ENCODE measurements at regions not wholly inside any gene's neighbourhood (a gene's known extent, or its start where the extent isn't known, plus 50 kb on each side); places are given as distances from the start of the nearest gene placed in this dataset.

DNA sequence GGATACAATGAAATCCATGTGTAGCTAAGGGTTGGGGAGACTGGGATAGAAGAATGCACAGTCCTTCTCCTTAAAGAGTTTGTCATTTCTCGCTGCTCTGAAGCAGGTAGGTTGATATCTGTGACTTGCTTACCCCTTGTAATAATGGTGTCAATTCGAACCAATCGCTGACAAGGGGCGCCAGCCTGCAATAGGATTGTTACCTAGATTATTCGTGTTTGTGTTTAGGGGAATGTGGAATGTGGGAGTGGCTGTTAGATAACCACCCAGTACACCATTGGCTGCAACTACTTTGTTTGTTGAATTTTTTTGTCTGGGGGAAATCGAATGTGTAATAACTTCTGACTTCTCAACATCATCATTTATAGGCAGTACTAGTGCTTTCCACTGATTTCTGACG, 141.6 kb downstream of the LARP7 start:
- DNase-seq: no peak
- no peaks in the 10 kb centered on the region for H3K27me3 ChIP-seq
- no peaks in the 10 kb centered on the region for H3K36me3 ChIP-seq
- no peak overlapping the region for H3K4me3 ChIP-seq (ENCODE audit: low read depth, low read length)
- TF ChIP-seq, protein P1, sequence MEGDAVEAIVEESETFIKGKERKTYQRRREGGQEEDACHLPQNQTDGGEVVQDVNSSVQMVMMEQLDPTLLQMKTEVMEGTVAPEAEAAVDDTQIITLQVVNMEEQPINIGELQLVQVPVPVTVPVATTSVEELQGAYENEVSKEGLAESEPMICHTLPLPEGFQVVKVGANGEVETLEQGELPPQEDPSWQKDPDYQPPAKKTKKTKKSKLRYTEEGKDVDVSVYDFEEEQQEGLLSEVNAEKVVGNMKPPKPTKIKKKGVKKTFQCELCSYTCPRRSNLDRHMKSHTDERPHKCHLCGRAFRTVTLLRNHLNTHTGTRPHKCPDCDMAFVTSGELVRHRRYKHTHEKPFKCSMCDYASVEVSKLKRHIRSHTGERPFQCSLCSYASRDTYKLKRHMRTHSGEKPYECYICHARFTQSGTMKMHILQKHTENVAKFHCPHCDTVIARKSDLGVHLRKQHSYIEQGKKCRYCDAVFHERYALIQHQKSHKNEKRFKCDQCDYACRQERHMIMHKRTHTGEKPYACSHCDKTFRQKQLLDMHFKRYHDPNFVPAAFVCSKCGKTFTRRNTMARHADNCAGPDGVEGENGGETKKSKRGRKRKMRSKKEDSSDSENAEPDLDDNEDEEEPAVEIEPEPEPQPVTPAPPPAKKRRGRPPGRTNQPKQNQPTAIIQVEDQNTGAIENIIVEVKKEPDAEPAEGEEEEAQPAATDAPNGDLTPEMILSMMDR (IDR thresholded peaks at IDR 0.05; ENCODE audit: low read depth, low read length): no peak
- H3K9me3 ChIP-seq: no peaks in the 10 kb centered on the region
- no peaks in the 10 kb centered on the region for H3K4me1 ChIP-seq

DNA sequence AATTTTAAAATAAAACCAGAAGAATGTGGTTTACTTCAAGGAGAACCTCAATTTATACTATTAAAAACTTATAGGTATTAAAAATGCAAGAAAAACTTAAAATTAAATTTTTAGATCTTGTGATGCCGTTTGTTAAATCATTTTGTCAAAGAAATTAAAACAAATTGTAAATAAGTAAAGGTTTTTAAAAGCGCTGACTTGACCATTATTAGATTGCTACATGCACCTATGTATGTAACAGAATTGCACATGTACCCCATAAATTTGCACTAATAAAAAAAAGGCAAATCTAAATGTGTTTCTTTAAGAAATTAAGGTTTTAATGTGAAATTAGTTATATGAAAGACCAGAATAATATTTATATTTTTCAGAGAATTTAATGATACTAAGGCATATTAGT, 156.1 kb downstream of the LARP7 start:
- no peak overlapping the region for H3K4me3 ChIP-seq (ENCODE audit: low read depth, low read length)
- no peaks in the 10 kb centered on the region for H3K27me3 ChIP-seq
- no peaks in the 10 kb centered on the region for H3K4me1 ChIP-seq
- no peaks in the 10 kb centered on the region for H3K36me3 ChIP-seq
- TF ChIP-seq, protein P1 (IDR thresholded peaks at IDR 0.05; ENCODE audit: low read depth, low read length): no peak
- H3K9me3 ChIP-seq: no peaks in the 10 kb centered on the region
- no peak for DNase-seq

DNA sequence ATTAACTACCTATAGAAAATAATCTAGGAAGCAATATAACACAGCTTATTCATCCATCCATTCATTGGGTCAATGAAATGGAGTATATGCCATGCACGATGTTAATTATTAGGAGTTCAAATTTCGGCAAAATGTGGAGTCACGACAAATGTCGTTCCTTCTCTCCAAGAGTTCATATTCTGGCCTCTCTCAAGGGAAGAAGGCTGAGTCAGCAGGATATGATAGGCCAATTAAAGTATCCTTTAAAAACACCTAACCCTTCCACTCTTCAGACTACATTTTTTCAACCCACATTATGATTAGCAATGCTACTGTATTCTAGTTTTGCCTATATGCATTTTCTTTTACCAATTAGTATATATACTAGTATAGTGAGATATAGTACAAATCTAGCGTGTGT, 163.1 kb downstream of the LARP7 start:
- Histone ChIP-seq H3K9me3 (no peaks in the 10 kb centered on the region), H3K27me3 (no peaks in the 10 kb centered on the region), H3K36me3 (no peaks in the 10 kb centered on the region), H3K4me3 (ENCODE audit: low read depth, low read length) (no peak overlapping the region), H3K4me1 (peaks cover 10% of the 10 kb centered on the region)
- TF ChIP-seq, protein P1 (IDR thresholded peaks at IDR 0.05; ENCODE audit: low read depth, low read length): no peak
- no peak for DNase-seq

DNA sequence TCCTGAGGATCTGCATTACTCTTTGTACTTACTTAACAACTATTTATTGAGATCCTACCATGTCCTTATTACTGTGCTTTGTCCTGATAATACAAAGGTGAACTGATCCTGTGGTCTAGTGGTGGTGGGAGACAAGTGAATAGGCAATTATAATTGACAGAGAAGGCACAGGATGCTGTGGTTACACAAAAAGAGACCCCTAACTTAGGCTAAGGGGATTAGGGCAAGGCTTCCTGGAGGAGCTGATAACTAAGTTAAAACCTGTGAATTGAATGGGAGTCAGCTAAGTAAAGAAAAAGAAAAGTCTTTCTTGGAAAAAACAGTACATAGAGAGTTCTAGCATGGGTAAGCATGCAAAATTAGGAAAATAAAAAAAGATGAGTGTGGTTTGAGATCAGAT, 164.4 kb downstream of the LARP7 start:
- Histone ChIP-seq H3K4me3 (ENCODE audit: low read depth, low read length) (no peak overlapping the region), H3K4me1 (peaks cover 10% of the 10 kb centered on the region), H3K36me3 (no peaks in the 10 kb centered on the region), H3K27me3 (no peaks in the 10 kb centered on the region), H3K9me3 (no peaks in the 10 kb centered on the region)
- TF ChIP-seq, protein P1 (IDR thresholded peaks at IDR 0.05; ENCODE audit: low read depth, low read length): no peak
- no peak for DNase-seq

DNA sequence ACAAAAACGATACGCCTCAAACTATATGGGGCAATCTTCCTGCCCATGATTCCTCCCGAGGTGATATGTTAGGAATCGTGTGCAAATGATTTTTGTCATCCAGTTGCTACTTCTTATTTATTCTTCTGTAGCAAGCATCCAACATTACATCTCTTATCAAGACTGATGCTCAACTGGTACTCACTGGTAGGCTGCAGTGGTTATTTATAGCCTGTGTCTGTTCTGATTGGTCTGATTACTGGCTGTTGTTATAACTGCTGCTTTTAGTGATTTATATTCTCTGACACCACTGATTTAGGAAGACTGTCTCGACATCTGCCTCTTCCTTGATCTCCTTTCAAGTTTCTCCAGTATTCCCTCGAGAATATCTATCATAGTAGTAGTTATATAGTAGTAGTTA, 165.8 kb downstream of the LARP7 start:
- TF ChIP-seq, protein P1 (IDR thresholded peaks at IDR 0.05; ENCODE audit: low read depth, low read length): no peak
- H3K4me1 ChIP-seq: peaks cover 10% of the 10 kb centered on the region
- H3K4me3 ChIP-seq (ENCODE audit: low read depth, low read length): no peak overlapping the region
- H3K36me3 ChIP-seq: no peaks in the 10 kb centered on the region
- no peak for DNase-seq
- no peaks in the 10 kb centered on the region for H3K9me3 ChIP-seq
- no peaks in the 10 kb centered on the region for H3K27me3 ChIP-seq

DNA sequence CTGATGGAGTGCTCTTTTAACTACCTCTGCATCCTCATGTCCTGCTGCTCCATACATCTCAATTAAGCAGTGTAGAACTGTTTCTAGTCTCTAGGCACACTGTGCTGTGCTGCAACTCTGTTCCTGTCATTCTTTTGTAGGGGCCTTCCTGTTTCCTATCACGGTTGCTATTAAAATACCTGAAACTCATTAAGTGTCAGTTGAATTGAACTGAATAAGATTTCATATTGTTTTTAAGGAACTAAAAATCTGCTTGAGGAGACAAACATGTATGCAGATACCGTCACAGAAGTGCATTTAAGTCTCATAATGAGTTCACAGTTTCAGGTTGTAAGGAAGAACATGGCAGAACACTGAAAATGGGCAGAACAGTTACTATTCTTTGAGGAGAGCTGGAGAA, 170.1 kb downstream of the LARP7 start:
- no peaks in the 10 kb centered on the region for H3K9me3 ChIP-seq
- H3K36me3 ChIP-seq: no peaks in the 10 kb centered on the region
- no peak overlapping the region for H3K4me3 ChIP-seq (ENCODE audit: low read depth, low read length)
- H3K27me3 ChIP-seq: no peaks in the 10 kb centered on the region
- H3K4me1 ChIP-seq: peaks cover 10% of the 10 kb centered on the region
- no peak for DNase-seq
- TF ChIP-seq, protein P1 (IDR thresholded peaks at IDR 0.05; ENCODE audit: low read depth, low read length): no peak

Data from BE2C (cell line).